ENCODE measurements at regions not wholly inside any gene's neighbourhood (a gene's known extent, or its start where the extent isn't known, plus 50 kb on each side); places are given as distances from the start of the nearest gene placed in this dataset.

DNA sequence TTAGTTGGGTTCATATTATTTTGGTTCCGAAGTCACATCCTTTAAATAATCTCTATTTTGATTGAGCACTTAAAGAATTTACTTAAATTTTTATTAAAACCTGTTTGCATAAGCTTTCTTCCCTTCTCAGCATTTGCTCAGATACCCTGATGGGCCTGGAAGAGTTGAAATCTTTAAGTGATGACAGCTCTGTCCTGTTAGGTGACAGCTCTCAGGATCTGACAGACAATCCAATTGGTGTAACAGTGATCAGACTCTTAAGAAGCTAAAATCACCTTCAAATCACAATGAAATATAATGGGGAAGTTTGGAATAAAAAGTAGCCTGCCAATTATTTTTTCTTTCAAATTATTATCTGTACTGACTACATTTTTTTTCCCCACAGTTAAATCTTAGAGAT is 284.4 kb downstream of the LMO7 start:
- DNase-seq (ENCODE audit: low read depth, low spot score), result no peak
- TF ChIP-seq GATA2 (IDR thresholded peaks at IDR 0.05; ENCODE audit: insufficient read depth, insufficient read length, low read depth, low read length) (no peak), POLR2A (IDR thresholded peaks at IDR 0.05; ENCODE audit: low read depth, low read length) (no peak), FOS (IDR thresholded peaks at IDR 0.05; ENCODE audit: borderline replicate concordance, insufficient read depth, low read length) (no peak), POLR2AphosphoS5 (IDR thresholded peaks at IDR 0.05; ENCODE audit: insufficient read depth, low read depth, low read length) (no peak), EZH2 (IDR thresholded peaks at IDR 0.05; ENCODE audit: borderline replicate concordance, low read depth, low read length, severe bottlenecking) (no peak), MYC (IDR thresholded peaks at IDR 0.05; ENCODE audit: low read depth, low read length) (no peak), JUN (IDR thresholded peaks at IDR 0.05; ENCODE audit: borderline replicate concordance, insufficient read depth, insufficient read length, low read depth) (no peak)
- TF ChIP-seq, protein P1, sequence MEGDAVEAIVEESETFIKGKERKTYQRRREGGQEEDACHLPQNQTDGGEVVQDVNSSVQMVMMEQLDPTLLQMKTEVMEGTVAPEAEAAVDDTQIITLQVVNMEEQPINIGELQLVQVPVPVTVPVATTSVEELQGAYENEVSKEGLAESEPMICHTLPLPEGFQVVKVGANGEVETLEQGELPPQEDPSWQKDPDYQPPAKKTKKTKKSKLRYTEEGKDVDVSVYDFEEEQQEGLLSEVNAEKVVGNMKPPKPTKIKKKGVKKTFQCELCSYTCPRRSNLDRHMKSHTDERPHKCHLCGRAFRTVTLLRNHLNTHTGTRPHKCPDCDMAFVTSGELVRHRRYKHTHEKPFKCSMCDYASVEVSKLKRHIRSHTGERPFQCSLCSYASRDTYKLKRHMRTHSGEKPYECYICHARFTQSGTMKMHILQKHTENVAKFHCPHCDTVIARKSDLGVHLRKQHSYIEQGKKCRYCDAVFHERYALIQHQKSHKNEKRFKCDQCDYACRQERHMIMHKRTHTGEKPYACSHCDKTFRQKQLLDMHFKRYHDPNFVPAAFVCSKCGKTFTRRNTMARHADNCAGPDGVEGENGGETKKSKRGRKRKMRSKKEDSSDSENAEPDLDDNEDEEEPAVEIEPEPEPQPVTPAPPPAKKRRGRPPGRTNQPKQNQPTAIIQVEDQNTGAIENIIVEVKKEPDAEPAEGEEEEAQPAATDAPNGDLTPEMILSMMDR (IDR thresholded peaks at IDR 0.05; ENCODE audit: extremely low read depth in 1 of 2, insufficient read depth in 1 of 2, low read depth in 1 of 2, low read length in 2 of 2), result no peak
- TF ChIP-seq, protein P2, sequence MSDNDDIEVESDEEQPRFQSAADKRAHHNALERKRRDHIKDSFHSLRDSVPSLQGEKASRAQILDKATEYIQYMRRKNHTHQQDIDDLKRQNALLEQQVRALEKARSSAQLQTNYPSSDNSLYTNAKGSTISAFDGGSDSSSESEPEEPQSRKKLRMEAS (IDR thresholded peaks at IDR 0.05; ENCODE audit: insufficient read depth, insufficient read length), result no peak
- Histone ChIP-seq H3K9me3 (replicated peaks; ENCODE audit: control insufficient read depth, insufficient read depth, low read length) (no peaks in the 10 kb centered on the region), H3K27me3 (ENCODE audit: control insufficient read depth in 2 of 2, insufficient read depth in 2 of 2, low read length in 2 of 2) (no peaks in the 10 kb centered on the region), H2AFZ (ENCODE audit: low read depth, low read length) (no peak overlapping the region), H3K4me1 (ENCODE audit: control insufficient read depth, extremely low read depth, insufficient read depth, low read length) (no peaks in the 10 kb centered on the region), H3K4me3 (replicated peaks in 1 of 3; ENCODE audit: insufficient read depth in 1 of 3, low read depth in 1 of 3, low read length in 3 of 3) (no peak overlapping the region), H3K9me1 (replicated peaks; ENCODE audit: control insufficient read depth, extremely low read depth, insufficient read depth, low read length) (no peaks in the 10 kb centered on the region), H4K20me1 (replicated peaks; ENCODE audit: control insufficient read depth, extremely low read depth, insufficient read depth, low read length) (no peaks in the 10 kb centered on the region), H3K9ac (replicated peaks; ENCODE audit: extremely low read depth, insufficient read depth, low read length) (no peak overlapping the region), H3K79me2 (ENCODE audit: control insufficient read depth, insufficient read depth, low read length) (no peaks in the 10 kb centered on the region), H3K36me3 (ENCODE audit: control insufficient read depth in 2 of 2, extremely low read depth in 1 of 2, insufficient read depth in 2 of 2, low read length in 2 of 2) (no peaks in the 10 kb centered on the region), H3K4me2 (ENCODE audit: insufficient read depth, low read length) (no peak overlapping the region), H3K27ac (ENCODE audit: insufficient read depth, low read depth, low read length) (no peak overlapping the region)
- no peak for FAIRE-seq
- intact Hi-C loops (cut with micrococcal nuclease), result no loop called here
- ChIA-PET CTCF (interaction anchor here (1.4 kb wide), 1 partner anchor 17 kb away, joined by 4 read pairs; no protein-coding TSS in a partner anchor), POLR2A (no interaction called here)
- no TSS peak for BruUV-seq (replicated peaks)
- dilution Hi-C loops (cut with MboI; ENCODE audit: extremely low pct_ligation_motif_present, low sequenced_read_pairs), result no loop called here

Data from endothelial cell of umbilical vein (primary cell).